Thyroid gland (tissue), 4 donors: ENCODE measurements at regions not wholly inside any gene's neighbourhood (a gene's known extent, or its start where the extent isn't known, plus 50 kb on each side); places are given as distances from the start of the nearest gene placed in this dataset.
"Not testable (repeated sequence)": the region's sequence is repeated elsewhere in the genome, so short reads cannot be mapped to it uniquely, and the experiment has no call there.

ENCODE experiments used
- POLR2A ChIP-seq, 2 donors: fragments of 450-650 bp; IDR thresholded peaks; one replicate each; pipeline ENCODE4 v1.6.1; 2017; ENCODE audit warnings: antibody characterized with exemption in 2 of 2, mild to moderate bottlenecking in 2 of 2, moderate library complexity in 1 of 2
- TF ChIP-seq, protein P1 (sequence below), 6 experiments: fragments of 200-600 bp in 3 of 6; fragments of 450-650 bp in 3 of 6; sonication (generic) in 3 of 6; IDR thresholded peaks; one replicate each; pipeline ENCODE4 v1.5.1; 2016 to 2019; ENCODE audit warnings: antibody characterized with exemption in 6 of 6, mild to moderate bottlenecking in 2 of 6, inconsistent platforms in 1 of 6, moderate library complexity in 1 of 6

DNA sequence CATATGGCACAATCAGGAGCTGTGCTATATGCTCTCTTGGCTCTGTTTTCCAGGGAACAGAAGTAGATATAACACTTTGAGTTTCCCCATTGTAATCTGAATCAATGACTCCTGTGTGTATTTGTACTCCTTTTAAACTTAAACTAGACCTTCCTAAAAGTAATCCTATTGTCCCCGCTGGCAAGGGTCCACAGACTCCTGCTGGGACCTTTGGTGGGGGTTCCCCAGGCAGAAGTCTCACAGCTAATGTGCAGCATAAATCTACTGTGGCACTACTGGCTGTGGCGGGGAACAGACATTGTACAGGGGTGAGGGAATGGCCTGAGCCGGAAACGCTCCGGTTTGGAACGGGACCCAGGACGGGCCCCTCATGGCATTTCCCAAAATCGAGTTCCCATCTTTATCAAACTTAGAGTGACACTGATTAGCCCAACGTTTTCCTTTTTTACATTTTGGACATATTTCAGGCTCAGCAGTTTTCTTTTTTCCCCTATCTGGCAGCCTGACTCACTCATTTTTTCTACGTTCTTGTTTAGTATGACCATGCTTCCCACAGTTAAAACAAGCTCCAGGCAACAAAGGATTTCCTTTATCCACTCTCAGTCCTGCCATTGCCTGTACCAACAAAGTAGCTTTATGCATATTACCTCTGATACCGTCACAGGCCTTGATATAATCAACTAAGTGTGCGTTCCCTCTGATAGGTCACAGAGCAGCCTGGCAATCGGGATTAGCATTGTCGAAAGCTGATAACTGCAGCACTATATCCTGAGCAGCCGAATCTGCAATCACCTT, 59.5 kb upstream of the LPCAT1 start:
- TF ChIP-seq, protein P1, sequence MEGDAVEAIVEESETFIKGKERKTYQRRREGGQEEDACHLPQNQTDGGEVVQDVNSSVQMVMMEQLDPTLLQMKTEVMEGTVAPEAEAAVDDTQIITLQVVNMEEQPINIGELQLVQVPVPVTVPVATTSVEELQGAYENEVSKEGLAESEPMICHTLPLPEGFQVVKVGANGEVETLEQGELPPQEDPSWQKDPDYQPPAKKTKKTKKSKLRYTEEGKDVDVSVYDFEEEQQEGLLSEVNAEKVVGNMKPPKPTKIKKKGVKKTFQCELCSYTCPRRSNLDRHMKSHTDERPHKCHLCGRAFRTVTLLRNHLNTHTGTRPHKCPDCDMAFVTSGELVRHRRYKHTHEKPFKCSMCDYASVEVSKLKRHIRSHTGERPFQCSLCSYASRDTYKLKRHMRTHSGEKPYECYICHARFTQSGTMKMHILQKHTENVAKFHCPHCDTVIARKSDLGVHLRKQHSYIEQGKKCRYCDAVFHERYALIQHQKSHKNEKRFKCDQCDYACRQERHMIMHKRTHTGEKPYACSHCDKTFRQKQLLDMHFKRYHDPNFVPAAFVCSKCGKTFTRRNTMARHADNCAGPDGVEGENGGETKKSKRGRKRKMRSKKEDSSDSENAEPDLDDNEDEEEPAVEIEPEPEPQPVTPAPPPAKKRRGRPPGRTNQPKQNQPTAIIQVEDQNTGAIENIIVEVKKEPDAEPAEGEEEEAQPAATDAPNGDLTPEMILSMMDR (IDR thresholded peaks at IDR 0.05), result not testable (repeated sequence)
- not testable (repeated sequence) for TF ChIP-seq POLR2A (IDR thresholded peaks at IDR 0.05)
